Activated CD8-positive, alpha-beta memory T cell treated with anti-CD3 and anti-CD28 coated beads, Interleukin-2, amount 10 ng/mL, durations not matched to agents 7 days and 5 days (primary cell): ENCODE measurements at regions not wholly inside any gene's neighbourhood (a gene's known extent, or its start where the extent isn't known, plus 50 kb on each side); places are given as distances from the start of the nearest gene placed in this dataset.

Experiments used
- ATAC-seq: fragments of 150-1000 bp; cut with Tn5 transposase; one replicate; pipeline ENCODE4 v1.10.0; 2021; ENCODE audit warnings: moderate library complexity
- CTCF ChIA-PET: fragments of 350-600 bp; sonication (Branson Sonifier 250); formaldehyde crosslinking; loops from one replicate; lab custom pipeline; 2021; ENCODE audit warnings: antibody characterized with exemption; lab: Charles Lee
- DNase-seq: peaks from one replicate; pipeline ENCODE4 v3.0.0-alpha.2; 2020
- H3K27ac Mint-ChIP-seq: one replicate; pipeline ENCODE4 v1.8.0; 2021; ENCODE audit warnings: mild to moderate bottlenecking, mixed read lengths
- H3K27me3 Mint-ChIP-seq: one replicate; pipeline ENCODE4 v1.8.0; 2021; ENCODE audit warnings: mixed read lengths
- H3K36me3 Mint-ChIP-seq: one replicate; pipeline ENCODE4 v1.8.0; 2021; ENCODE audit warnings: mild to moderate bottlenecking, mixed read lengths
- H3K4me1 Mint-ChIP-seq: one replicate; pipeline ENCODE4 v1.8.0; 2021; ENCODE audit warnings: mixed read lengths
- H3K4me3 Mint-ChIP-seq: one replicate; pipeline ENCODE4 v1.8.0; 2021; ENCODE audit warnings: mild to moderate bottlenecking, moderate library complexity, mixed read lengths
- H3K9me3 Mint-ChIP-seq: one replicate; pipeline ENCODE4 v1.8.0; 2022; ENCODE audit warnings: low read depth, mixed read lengths

DNA sequence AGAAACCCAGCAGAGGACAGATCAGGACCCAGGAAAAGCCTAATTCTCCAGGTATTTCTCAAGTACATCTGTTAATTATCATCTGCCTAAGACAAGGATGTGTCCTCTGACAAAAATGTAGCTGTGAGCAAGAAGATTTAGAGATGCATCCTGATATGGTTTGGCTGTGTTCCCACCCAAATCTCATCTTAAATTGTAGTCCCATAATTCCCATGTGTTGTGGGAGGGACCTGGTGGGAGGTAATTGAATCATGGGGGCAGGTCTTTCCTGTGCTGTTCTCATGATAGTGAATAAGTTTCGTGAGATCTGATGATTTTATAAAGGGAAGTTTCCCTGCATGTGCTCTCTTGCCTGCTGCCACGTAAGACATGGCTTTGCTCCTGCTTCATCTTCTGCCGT is 381.8 kb downstream of the BUD13 start:
- H3K36me3 Mint-ChIP-seq, result no peaks in the 10 kb centered on the region
- CTCF ChIA-PET, result no interaction called here
- ATAC-seq, result no peak
- no peak for DNase-seq
- no peaks in the 10 kb centered on the region for H3K9me3 Mint-ChIP-seq
- no peaks in the 10 kb centered on the region for H3K4me1 Mint-ChIP-seq
- no peak overlapping the region for H3K4me3 Mint-ChIP-seq
- H3K27me3 Mint-ChIP-seq, result no peaks in the 10 kb centered on the region
- no peak overlapping the region for H3K27ac Mint-ChIP-seq

DNA sequence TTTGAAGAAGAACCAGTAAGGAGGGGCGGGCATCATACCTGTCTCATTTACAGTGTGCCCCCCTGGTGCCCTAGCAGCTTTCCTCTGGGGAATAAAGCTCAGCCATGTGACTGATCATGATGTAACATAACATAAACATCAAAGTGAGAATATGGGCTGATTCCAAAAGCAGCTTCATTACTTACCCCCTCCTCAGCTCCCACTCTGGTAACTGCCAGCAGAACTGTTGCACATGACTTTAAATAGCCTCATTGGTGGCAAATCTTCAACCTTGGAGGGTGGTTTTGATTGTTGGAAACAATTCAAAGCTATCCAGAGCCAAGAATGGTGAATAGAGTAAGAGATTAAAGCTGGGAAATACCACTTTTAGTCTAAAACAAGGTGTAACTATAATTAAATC is 384.6 kb downstream of the BUD13 start:
- DNase-seq (no peak), ATAC-seq (no peak)
- H3K27ac Mint-ChIP-seq, result no peak overlapping the region
- H3K4me1 Mint-ChIP-seq, result no peaks in the 10 kb centered on the region
- no peaks in the 10 kb centered on the region for H3K27me3 Mint-ChIP-seq
- no peaks in the 10 kb centered on the region for H3K9me3 Mint-ChIP-seq
- CTCF ChIA-PET, result no interaction called here
- H3K36me3 Mint-ChIP-seq, result no peaks in the 10 kb centered on the region
- no peak overlapping the region for H3K4me3 Mint-ChIP-seq

- Mint-ChIP-seq H3K36me3 (no peaks in the 10 kb centered on the region), H3K27ac (no peak overlapping the region), H3K4me1 (no peaks in the 10 kb centered on the region), H3K4me3 (no peak overlapping the region), H3K9me3 (no peaks in the 10 kb centered on the region), H3K27me3 (no peaks in the 10 kb centered on the region)
- no peak for DNase-seq
- ATAC-seq, result no peak
- CTCF ChIA-PET, result no interaction called here
Measured at GRCh38 chr11:116387641-116388040, 385.1 kb downstream of the BUD13 start.

DNA sequence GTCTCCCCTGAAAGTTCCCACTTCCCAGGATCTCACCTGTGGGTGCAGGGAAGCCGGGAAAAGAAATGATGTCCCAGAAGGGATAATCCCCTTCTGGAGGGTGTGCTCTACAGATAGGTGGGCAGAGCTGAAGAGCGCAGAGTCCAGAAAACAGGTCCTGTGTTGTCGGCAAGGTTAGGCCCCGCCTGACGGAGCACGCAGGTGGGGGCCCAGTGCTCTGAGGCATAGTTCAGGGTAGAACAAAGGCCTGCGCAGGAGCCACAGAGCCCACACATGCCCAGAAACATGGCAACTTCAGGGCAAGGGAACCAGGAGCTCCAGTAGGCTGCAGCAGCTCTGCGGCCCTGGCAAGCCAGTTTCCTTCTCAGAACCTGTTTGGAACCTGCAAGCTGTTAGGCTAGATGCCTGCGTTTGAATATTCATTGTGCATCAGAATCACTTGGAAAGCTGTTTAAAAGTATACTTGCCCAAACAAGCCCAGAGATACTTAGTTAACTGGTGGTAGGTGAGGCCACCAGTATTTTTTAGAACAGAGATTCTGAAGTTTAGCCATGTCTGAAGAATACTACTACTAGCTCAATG is 386.6 kb downstream of the BUD13 start:
- Mint-ChIP-seq H3K27ac (no peak overlapping the region), H3K9me3 (no peaks in the 10 kb centered on the region), H3K36me3 (no peaks in the 10 kb centered on the region), H3K4me3 (no peak overlapping the region), H3K4me1 (no peaks in the 10 kb centered on the region), H3K27me3 (no peaks in the 10 kb centered on the region)
- ATAC-seq (no peak), DNase-seq (no peak)
- CTCF ChIA-PET, result no interaction called here

DNA sequence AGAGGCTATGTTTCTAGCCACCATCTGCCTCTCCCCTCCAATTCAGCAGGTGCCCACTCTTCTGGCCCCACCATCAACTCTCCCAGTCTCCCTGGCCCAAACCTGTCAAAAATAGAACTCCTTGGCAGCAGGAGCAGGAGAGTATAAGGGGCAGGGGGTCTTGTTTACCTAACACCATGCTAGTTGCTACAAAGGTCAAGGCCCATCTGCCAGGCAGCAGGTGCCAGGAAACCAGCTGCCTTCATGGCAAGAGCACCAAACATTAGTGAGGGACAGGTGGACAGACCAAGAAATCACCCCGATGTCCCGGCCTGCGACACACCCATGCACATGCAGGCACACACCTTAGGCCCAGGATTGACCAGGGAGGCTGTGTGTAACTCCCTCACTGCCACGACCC is 387.9 kb downstream of the BUD13 start:
- no peaks in the 10 kb centered on the region for H3K4me1 Mint-ChIP-seq
- CTCF ChIA-PET, result no interaction called here
- DNase-seq (no peak), ATAC-seq (no peak)
- no peak overlapping the region for H3K4me3 Mint-ChIP-seq
- no peak overlapping the region for H3K27ac Mint-ChIP-seq
- H3K27me3 Mint-ChIP-seq, result no peaks in the 10 kb centered on the region
- no peaks in the 10 kb centered on the region for H3K36me3 Mint-ChIP-seq
- no peaks in the 10 kb centered on the region for H3K9me3 Mint-ChIP-seq

DNA sequence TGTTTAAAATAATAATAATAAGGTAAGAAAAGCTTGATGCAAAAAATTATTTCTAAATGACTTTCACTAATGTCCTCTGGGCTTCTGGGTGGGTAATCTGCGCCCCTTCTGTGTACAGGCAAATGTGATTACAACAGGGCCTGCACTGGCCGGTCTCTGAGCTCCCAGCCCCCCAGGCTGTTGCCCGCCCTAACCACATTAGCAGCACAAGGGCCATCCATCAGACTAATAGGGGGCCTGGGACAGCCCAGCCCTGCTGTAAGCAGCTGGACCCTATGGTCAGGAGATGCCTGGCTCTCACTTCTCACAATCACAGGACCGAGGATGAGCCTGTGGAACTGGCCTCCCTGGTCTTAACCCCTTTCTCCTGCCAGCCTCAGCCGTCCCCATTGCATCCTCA is 388.4 kb downstream of the BUD13 start:
- no peak for ATAC-seq
- no peaks in the 10 kb centered on the region for H3K4me1 Mint-ChIP-seq
- DNase-seq, result no peak
- H3K27ac Mint-ChIP-seq, result no peak overlapping the region
- no peaks in the 10 kb centered on the region for H3K36me3 Mint-ChIP-seq
- H3K9me3 Mint-ChIP-seq, result no peaks in the 10 kb centered on the region
- H3K27me3 Mint-ChIP-seq, result no peaks in the 10 kb centered on the region
- H3K4me3 Mint-ChIP-seq, result no peak overlapping the region
- CTCF ChIA-PET, result no interaction called here

- no peak for ATAC-seq
- Mint-ChIP-seq H3K27ac (no peak overlapping the region), H3K27me3 (no peaks in the 10 kb centered on the region), H3K4me3 (no peak overlapping the region), H3K4me1 (no peaks in the 10 kb centered on the region), H3K36me3 (no peaks in the 10 kb centered on the region), H3K9me3 (no peaks in the 10 kb centered on the region)
- CTCF ChIA-PET, result no interaction called here
- no peak for DNase-seq
Measured at GRCh38 chr11:116379185-116379828, 393.5 kb downstream of the BUD13 start.

DNA sequence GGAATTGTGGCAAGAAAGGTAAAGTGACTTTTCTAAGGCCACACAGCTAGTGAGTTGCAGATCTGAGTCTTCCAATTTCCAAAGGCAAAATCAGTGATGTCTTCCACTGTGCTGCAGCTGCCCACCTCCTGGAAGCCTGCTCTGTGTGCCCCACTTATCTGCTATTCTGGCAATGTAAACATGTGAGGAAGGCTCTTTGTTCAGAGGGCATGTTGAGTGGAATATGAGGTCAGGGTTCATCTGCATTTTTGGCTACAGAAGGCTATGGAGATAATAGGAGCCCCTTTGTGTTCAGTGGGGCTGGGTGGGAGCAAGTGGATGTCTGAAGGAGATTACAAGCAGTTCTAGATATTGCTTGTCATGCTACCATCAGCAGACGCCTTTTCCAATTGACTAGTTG is 396.2 kb downstream of the BUD13 start:
- H3K4me1 Mint-ChIP-seq, result no peaks in the 10 kb centered on the region
- H3K27me3 Mint-ChIP-seq, result no peaks in the 10 kb centered on the region
- H3K9me3 Mint-ChIP-seq, result no peaks in the 10 kb centered on the region
- H3K4me3 Mint-ChIP-seq, result no peak overlapping the region
- H3K36me3 Mint-ChIP-seq, result no peaks in the 10 kb centered on the region
- DNase-seq, result no peak
- CTCF ChIA-PET, result no interaction called here
- H3K27ac Mint-ChIP-seq, result no peak overlapping the region
- no peak for ATAC-seq

DNA sequence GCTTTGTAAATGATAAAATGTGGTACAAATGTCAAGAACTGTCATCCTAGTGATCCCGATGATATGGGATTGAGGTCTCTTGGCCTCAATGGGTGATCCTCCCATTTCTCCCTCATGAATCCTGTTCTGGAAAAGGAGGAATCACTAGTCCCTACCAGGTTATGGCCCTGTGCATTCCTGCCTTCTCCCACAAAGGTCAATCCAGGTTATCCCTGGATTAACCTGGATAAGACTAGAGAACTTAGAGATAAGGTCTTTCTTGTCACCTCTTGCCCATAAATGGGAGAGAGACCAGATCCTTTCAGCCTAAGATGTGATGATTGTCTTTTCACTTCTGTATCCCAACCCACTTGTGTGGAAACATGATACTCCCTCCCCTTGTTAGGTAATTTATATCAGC is 396.7 kb downstream of the BUD13 start:
- ATAC-seq (no peak), DNase-seq (no peak)
- no peak overlapping the region for H3K27ac Mint-ChIP-seq
- H3K36me3 Mint-ChIP-seq, result no peaks in the 10 kb centered on the region
- CTCF ChIA-PET, result no interaction called here
- H3K4me3 Mint-ChIP-seq, result no peak overlapping the region
- H3K9me3 Mint-ChIP-seq, result no peaks in the 10 kb centered on the region
- H3K27me3 Mint-ChIP-seq, result no peaks in the 10 kb centered on the region
- no peaks in the 10 kb centered on the region for H3K4me1 Mint-ChIP-seq

GRCh38 chr11:116375221-116375620 is 397.6 kb downstream of the BUD13 start:
- CTCF ChIA-PET, result no interaction called here
- no peak overlapping the region for H3K4me3 Mint-ChIP-seq
- H3K27ac Mint-ChIP-seq, result no peak overlapping the region
- ATAC-seq (no peak), DNase-seq (no peak)
- H3K36me3 Mint-ChIP-seq, result no peaks in the 10 kb centered on the region
- H3K4me1 Mint-ChIP-seq, result no peaks in the 10 kb centered on the region
- H3K27me3 Mint-ChIP-seq, result no peaks in the 10 kb centered on the region
- H3K9me3 Mint-ChIP-seq, result no peaks in the 10 kb centered on the region

GRCh38 chr11:116374085-116374484 is 398.7 kb downstream of the BUD13 start:
- H3K4me1 Mint-ChIP-seq, result no peaks in the 10 kb centered on the region
- CTCF ChIA-PET, result no interaction called here
- no peak overlapping the region for H3K4me3 Mint-ChIP-seq
- ATAC-seq (no peak), DNase-seq (no peak)
- no peaks in the 10 kb centered on the region for H3K27me3 Mint-ChIP-seq
- H3K36me3 Mint-ChIP-seq, result no peaks in the 10 kb centered on the region
- no peak overlapping the region for H3K27ac Mint-ChIP-seq
- H3K9me3 Mint-ChIP-seq, result no peaks in the 10 kb centered on the region

- Mint-ChIP-seq H3K4me3 (no peak overlapping the region), H3K4me1 (no peaks in the 10 kb centered on the region), H3K27ac (no peak overlapping the region), H3K36me3 (no peaks in the 10 kb centered on the region), H3K9me3 (no peaks in the 10 kb centered on the region), H3K27me3 (no peaks in the 10 kb centered on the region)
- DNase-seq (no peak), ATAC-seq (no peak)
- CTCF ChIA-PET, result no interaction called here
Measured at GRCh38 chr11:116373104-116373944, 399.5 kb downstream of the BUD13 start.

GRCh38 chr11:116371146-116371545 is 401.6 kb downstream of the BUD13 start:
- no peaks in the 10 kb centered on the region for H3K36me3 Mint-ChIP-seq
- CTCF ChIA-PET, result no interaction called here
- no peaks in the 10 kb centered on the region for H3K4me1 Mint-ChIP-seq
- DNase-seq (no peak), ATAC-seq (no peak)
- no peaks in the 10 kb centered on the region for H3K9me3 Mint-ChIP-seq
- no peaks in the 10 kb centered on the region for H3K27me3 Mint-ChIP-seq
- H3K27ac Mint-ChIP-seq, result no peak overlapping the region
- H3K4me3 Mint-ChIP-seq, result no peak overlapping the region

DNA sequence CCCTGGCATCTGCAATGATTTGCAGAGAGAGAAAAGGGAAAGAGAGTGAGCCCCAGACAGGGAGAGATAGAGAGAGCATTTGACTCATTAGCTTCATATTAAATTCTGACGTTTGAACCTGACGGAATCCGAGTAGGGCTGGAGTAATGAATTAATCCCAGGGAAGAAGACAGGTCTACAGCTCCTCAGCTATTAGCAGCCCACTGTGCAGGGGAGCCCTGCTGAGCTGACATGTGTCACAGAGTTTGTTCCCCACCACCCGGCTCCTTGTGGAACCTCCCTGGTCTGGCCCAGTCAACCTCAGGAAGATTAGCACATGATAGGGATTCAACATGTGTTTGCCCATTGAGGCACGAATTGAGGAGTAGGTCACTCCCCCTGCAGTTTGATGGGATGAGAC is 404.0 kb downstream of the BUD13 start:
- Mint-ChIP-seq H3K4me1 (no peaks in the 10 kb centered on the region), H3K27ac (no peak overlapping the region), H3K27me3 (no peaks in the 10 kb centered on the region), H3K36me3 (no peaks in the 10 kb centered on the region), H3K9me3 (no peaks in the 10 kb centered on the region), H3K4me3 (no peak overlapping the region)
- CTCF ChIA-PET, result no interaction called here
- DNase-seq, result no peak
- ATAC-seq, result no peak
